Stimulated activated effector memory CD8-positive, alpha-beta T cell treated with anti-CD3 and anti-CD28 coated beads, Interleukin-12 subunit alpha, Interleukin-12 subunit beta, amount 100 ng/mL, for 72 hours (primary cell): ENCODE measurements at regions not wholly inside any gene's neighbourhood (a gene's known extent, or its start where the extent isn't known, plus 50 kb on each side); places are given as distances from the start of the nearest gene placed in this dataset.
A peak's percentile ranks its signal among the peaks of the same experiment; 100 is the strongest.
"Not testable (repeated sequence)": the region's sequence is repeated elsewhere in the genome, so short reads cannot be mapped to it uniquely, and the experiment has no call there.

Experiments
- ATAC-seq: fragments of 150-1000 bp; cut with Tn5 transposase; 2 replicates; pipeline ENCODE4 v1.10.0; 2021
- DNase-seq, 2 donors: peaks; one replicate each; pipeline ENCODE4 v3.0.0; 2021 to 2022; ENCODE audit warnings: low spot score in 2 of 2
- H3K27ac Mint-ChIP-seq: one replicate; pipeline ENCODE4 v1.8.0; 2022; ENCODE audit warnings: mild to moderate bottlenecking, mixed read lengths
- H3K36me3 Mint-ChIP-seq: one replicate; pipeline ENCODE4 v1.8.0; 2022; ENCODE audit warnings: mild to moderate bottlenecking, mixed read lengths
- H3K4me1 Mint-ChIP-seq: one replicate; pipeline ENCODE4 v1.8.0; 2022; ENCODE audit warnings: mixed read lengths
- H3K4me3 Mint-ChIP-seq: one replicate; pipeline ENCODE4 v1.8.0; 2022; ENCODE audit warnings: mild to moderate bottlenecking, mixed read lengths
- H3K9me3 Mint-ChIP-seq: one replicate; pipeline ENCODE4 v1.8.0; 2022; ENCODE audit warnings: mixed read lengths

DNA sequence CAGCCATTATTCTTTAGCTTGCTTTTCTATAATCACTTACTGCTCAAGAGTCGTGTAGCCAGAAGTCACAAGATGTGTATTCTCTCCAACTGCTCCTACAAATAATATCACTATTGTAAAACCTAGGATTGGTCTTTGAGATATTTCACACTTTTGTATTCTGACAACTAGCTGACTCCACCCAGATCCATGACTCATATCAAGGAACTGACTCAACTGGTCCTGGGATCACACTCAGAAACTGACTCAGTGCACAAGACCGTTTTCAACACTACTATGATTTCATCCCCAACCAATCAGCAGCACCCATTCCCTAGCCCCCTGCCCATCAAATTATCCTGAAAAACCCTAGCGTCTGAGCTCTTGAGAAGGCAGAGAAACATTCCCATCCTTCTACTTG is 56.5 kb upstream of the ORC5 start:
- peaks cover 4% of the 10 kb centered on the region for H3K9me3 Mint-ChIP-seq
- DNase-seq (no peak), ATAC-seq (peak; percentile 76)
- H3K27ac Mint-ChIP-seq: no peak overlapping the region
- no peak overlapping the region for H3K4me3 Mint-ChIP-seq
- no peaks in the 10 kb centered on the region for H3K36me3 Mint-ChIP-seq
- H3K4me1 Mint-ChIP-seq: no peaks in the 10 kb centered on the region

GRCh38 chr7:104267701-104268368 is 60.0 kb upstream of the ORC5 start:
- Mint-ChIP-seq H3K27ac (no peak overlapping the region), H3K36me3 (no peaks in the 10 kb centered on the region), H3K4me1 (no peaks in the 10 kb centered on the region), H3K9me3 (peaks cover 2% of the 10 kb centered on the region), H3K4me3 (no peak overlapping the region)
- DNase-seq (no peak), ATAC-seq (no peak)

DNA sequence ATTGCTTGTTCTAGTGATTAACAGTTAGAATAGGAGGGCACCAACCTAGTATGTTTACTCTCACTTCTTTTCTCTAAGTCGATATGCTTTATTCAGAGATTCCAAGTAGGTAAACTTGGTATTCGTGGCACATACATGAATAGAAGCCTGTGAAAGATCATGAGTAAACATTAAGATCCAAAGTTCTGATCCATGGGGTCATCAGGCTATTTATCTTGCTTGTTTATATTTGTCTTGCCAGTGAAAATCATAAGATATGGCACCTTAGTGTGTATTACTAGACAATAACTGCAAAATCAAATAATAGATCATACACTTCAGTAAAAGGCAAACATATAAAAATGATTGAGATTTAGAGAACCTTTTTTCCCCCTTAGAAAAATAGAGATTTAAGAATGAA is 56.5 kb upstream of the LHFPL3 start:
- Mint-ChIP-seq H3K4me3 (no peak overlapping the region), H3K36me3 (no peaks in the 10 kb centered on the region), H3K4me1 (no peaks in the 10 kb centered on the region), H3K27ac (no peak overlapping the region), H3K9me3 (peaks cover 5% of the 10 kb centered on the region)
- ATAC-seq (no peak), DNase-seq (no peak)

GRCh38 chr7:104272767-104273384 is 55.5 kb upstream of the LHFPL3 start:
- no peak for DNase-seq

DNA sequence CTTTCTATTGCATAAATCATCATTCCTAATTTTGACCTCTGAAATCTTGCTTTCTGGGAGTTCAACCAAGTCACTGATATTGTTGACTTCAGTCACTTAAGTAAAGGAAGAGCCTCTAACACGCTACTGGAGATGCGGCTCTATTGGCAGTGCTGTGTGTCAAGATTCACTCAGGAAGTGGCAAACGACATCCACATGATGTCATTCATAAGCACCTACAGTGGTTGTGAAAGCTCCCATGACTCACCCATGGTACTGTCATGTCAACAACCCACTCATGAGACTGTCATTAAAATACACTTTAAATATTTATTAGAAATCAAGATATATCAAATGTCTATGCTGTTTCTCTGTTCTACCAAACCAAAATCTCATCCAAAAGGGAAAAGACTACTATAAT is 52.5 kb upstream of the LHFPL3 start:
- no peak for DNase-seq
- H3K4me1 Mint-ChIP-seq: no peaks in the 10 kb centered on the region
- no peaks in the 10 kb centered on the region for H3K36me3 Mint-ChIP-seq
- peak; percentile 87 for ATAC-seq
- H3K27ac Mint-ChIP-seq: no peak overlapping the region
- peaks cover 5% of the 10 kb centered on the region for H3K9me3 Mint-ChIP-seq
- no peak overlapping the region for H3K4me3 Mint-ChIP-seq

More at GRCh38 chr7:104272767-104273384, 55.5 kb upstream of the LHFPL3 start:
- Mint-ChIP-seq H3K36me3 (no peaks in the 10 kb centered on the region), H3K27ac (no peak overlapping the region), H3K9me3 (peaks cover 5% of the 10 kb centered on the region), H3K4me1 (no peaks in the 10 kb centered on the region), H3K4me3 (no peak overlapping the region)
- no peak for ATAC-seq

DNA sequence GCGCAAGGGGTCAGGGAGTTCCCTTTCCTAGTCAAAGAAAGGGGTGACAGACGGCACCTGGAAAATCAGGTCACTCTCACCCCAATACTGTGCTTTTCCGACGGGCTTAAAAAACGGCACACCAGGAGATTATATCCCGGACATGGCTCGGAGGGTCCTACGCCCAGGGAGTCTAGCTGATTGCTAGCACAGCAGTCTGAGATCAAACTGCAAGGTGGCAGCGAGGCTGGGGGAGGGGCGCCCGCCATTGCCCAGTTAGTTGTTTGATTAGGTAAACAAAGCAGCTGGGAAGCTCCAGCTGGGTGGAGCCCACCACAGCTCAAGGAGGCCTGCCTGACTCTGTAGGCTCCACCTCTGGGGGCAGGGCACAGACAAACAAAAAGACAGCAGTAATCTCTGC is 51.7 kb upstream of the LHFPL3 start:
- H3K4me3 Mint-ChIP-seq, H3K36me3 Mint-ChIP-seq, H3K27ac Mint-ChIP-seq, H3K9me3 Mint-ChIP-seq, H3K4me1 Mint-ChIP-seq, DNase-seq, ATAC-seq: not testable (repeated sequence)
